RWPE2 (cell line): ENCODE measurements at regions not wholly inside any gene's neighbourhood (a gene's known extent, or its start where the extent isn't known, plus 50 kb on each side); places are given as distances from the start of the nearest gene placed in this dataset.

Source experiments
- ATAC-seq: fragments of 200-7000 bp; cut with Tn5 transposase; 3 replicates; pipeline ENCODE4 v1.9.1; 2021; ENCODE audit warnings: low read depth
- DNase-seq: peaks from one replicate; pipeline ENCODE4 v3.0.0-alpha.2; 2020; ENCODE audit warnings: low spot score
- H3K27ac ChIP-seq: fragments of 450-650 bp; 2 replicates; pipeline ENCODE4 v1.5.1; 2017; ENCODE audit warnings: mild to moderate bottlenecking; ENCODE audit not compliant: poor library complexity, severe bottlenecking
- H3K27me3 ChIP-seq: fragments of 250-450 bp; sonication (Bioruptor Pico); 2 replicates; pipeline ENCODE4 v1.5.1; 2021; ENCODE audit warnings: mild to moderate bottlenecking, moderate library complexity; ENCODE audit not compliant: insufficient read depth, poor library complexity, severe bottlenecking
- H3K36me3 ChIP-seq: fragments of 250-450 bp; sonication (Bioruptor Pico); 2 replicates; pipeline ENCODE4 v1.5.1; 2020; ENCODE audit warnings: low read depth, mild to moderate bottlenecking, moderate library complexity
- H3K4me1 ChIP-seq: fragments of 250-450 bp; sonication (Bioruptor Pico); 2 replicates; pipeline ENCODE4 v1.5.1; 2021; ENCODE audit warnings: mild to moderate bottlenecking, moderate library complexity; ENCODE audit not compliant: insufficient read depth, poor library complexity, severe bottlenecking
- H3K4me3 ChIP-seq: fragments of 250-450 bp; sonication (Bioruptor Pico); 2 replicates; pipeline ENCODE4 v1.5.1; 2021; ENCODE audit warnings: mild to moderate bottlenecking, moderate library complexity; ENCODE audit not compliant: severe bottlenecking
- H3K9me3 ChIP-seq: fragments of 250-450 bp; sonication (Bioruptor Pico); 2 replicates; pipeline ENCODE4 v1.5.1; 2021; ENCODE audit warnings: mild to moderate bottlenecking, moderate library complexity; ENCODE audit not compliant: severe bottlenecking
- CTCF ChIP-seq: fragments of 450-650 bp; IDR thresholded peaks from one replicate; pipeline ENCODE4 v1.5.1; 2017; ENCODE audit warnings: mild to moderate bottlenecking, moderate library complexity; ENCODE audit not compliant: poor library complexity, severe bottlenecking

GRCh38 chrX:38861489-38861888 lies 60.2 kb downstream of the MID1IP1 start:
- no peak for TF ChIP-seq CTCF
- ATAC-seq = no peak
- Histone ChIP-seq H3K27me3 (no peaks in the 10 kb centered on the region), H3K4me1 (no peaks in the 10 kb centered on the region), H3K27ac (no peak overlapping the region), H3K36me3 (no peaks in the 10 kb centered on the region), H3K4me3 (no peak overlapping the region), H3K9me3 (no peaks in the 10 kb centered on the region)
- DNase-seq = no peak

GRCh38 chrX:38862100-38862499 lies 60.8 kb downstream of the MID1IP1 start:
- no peaks in the 10 kb centered on the region for H3K9me3 ChIP-seq
- ATAC-seq = no peak
- no peaks in the 10 kb centered on the region for H3K27me3 ChIP-seq
- no peak for DNase-seq
- no peak for TF ChIP-seq CTCF
- no peaks in the 10 kb centered on the region for H3K36me3 ChIP-seq
- H3K4me1 ChIP-seq = no peaks in the 10 kb centered on the region
- H3K4me3 ChIP-seq = no peak overlapping the region
- no peak overlapping the region for H3K27ac ChIP-seq

- Histone ChIP-seq H3K4me3 (no peak overlapping the region), H3K9me3 (no peaks in the 10 kb centered on the region), H3K27ac (no peak overlapping the region), H3K27me3 (no peaks in the 10 kb centered on the region), H3K4me1 (peaks cover 6% of the 10 kb centered on the region), H3K36me3 (no peaks in the 10 kb centered on the region)
- TF ChIP-seq CTCF = no peak
- ATAC-seq (no peak), DNase-seq (no peak)
Measured at GRCh38 chrX:38864165-38864564, 62.9 kb downstream of the MID1IP1 start.

- no peak for TF ChIP-seq CTCF
- DNase-seq (no peak), ATAC-seq (no peak)
- H3K27ac ChIP-seq = peak overlapping the region; percentile 21
- H3K27me3 ChIP-seq = no peaks in the 10 kb centered on the region
- H3K4me1 ChIP-seq = peaks cover 11% of the 10 kb centered on the region
- H3K36me3 ChIP-seq = no peaks in the 10 kb centered on the region
- H3K9me3 ChIP-seq = no peaks in the 10 kb centered on the region
- H3K4me3 ChIP-seq = no peak overlapping the region
Measured at GRCh38 chrX:38868321-38868720, 67.1 kb downstream of the MID1IP1 start.

GRCh38 chrX:38868941-38869401 lies 67.7 kb downstream of the MID1IP1 start:
- DNase-seq = no peak
- no peaks in the 10 kb centered on the region for H3K9me3 ChIP-seq
- H3K4me3 ChIP-seq = no peak overlapping the region
- peak overlapping the region; percentile 21 for H3K27ac ChIP-seq
- no peak for TF ChIP-seq CTCF
- peak; percentile 73 for ATAC-seq
- peaks cover 11% of the 10 kb centered on the region for H3K4me1 ChIP-seq
- no peaks in the 10 kb centered on the region for H3K36me3 ChIP-seq
- no peaks in the 10 kb centered on the region for H3K27me3 ChIP-seq
